ENCODE measurements at regions not wholly inside any gene's neighbourhood (a gene's known extent, or its start where the extent isn't known, plus 50 kb on each side); places are given as distances from the start of the nearest gene placed in this dataset.
"Not testable (repeated sequence)": the region's sequence is repeated elsewhere in the genome, so short reads cannot be mapped to it uniquely, and the experiment has no call there.

DNA sequence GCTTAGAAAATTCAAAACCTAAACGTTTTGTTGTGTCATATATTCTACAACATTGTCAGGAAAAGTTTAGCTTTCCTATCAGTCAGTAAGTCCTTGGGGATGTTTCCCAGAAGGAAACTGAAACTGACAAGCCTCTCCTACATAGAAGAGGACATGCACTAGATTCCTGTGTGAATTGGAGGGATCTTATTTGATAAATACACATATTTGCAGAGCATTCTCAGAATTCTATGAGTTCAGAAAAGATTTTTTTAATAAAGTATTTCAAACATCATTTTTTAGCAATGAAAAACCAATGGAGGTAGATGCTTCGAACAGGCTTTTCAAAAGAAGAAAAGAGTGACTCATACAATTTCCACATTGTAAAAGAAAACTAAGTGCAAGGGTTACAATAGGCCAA lies 1706.7 kb downstream of the SUCLG1 start:
- no peak overlapping the region for H3K4me3 ChIP-seq (ENCODE audit: control insufficient read depth, low read depth, low read length)
- TF ChIP-seq, protein P1, sequence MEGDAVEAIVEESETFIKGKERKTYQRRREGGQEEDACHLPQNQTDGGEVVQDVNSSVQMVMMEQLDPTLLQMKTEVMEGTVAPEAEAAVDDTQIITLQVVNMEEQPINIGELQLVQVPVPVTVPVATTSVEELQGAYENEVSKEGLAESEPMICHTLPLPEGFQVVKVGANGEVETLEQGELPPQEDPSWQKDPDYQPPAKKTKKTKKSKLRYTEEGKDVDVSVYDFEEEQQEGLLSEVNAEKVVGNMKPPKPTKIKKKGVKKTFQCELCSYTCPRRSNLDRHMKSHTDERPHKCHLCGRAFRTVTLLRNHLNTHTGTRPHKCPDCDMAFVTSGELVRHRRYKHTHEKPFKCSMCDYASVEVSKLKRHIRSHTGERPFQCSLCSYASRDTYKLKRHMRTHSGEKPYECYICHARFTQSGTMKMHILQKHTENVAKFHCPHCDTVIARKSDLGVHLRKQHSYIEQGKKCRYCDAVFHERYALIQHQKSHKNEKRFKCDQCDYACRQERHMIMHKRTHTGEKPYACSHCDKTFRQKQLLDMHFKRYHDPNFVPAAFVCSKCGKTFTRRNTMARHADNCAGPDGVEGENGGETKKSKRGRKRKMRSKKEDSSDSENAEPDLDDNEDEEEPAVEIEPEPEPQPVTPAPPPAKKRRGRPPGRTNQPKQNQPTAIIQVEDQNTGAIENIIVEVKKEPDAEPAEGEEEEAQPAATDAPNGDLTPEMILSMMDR (IDR thresholded peaks at IDR 0.05; ENCODE audit: control insufficient read depth, insufficient read depth, low read depth, low read length, missing control alignments) = no peak
- no peak for DNase-seq (ENCODE audit: low read depth)

DNA sequence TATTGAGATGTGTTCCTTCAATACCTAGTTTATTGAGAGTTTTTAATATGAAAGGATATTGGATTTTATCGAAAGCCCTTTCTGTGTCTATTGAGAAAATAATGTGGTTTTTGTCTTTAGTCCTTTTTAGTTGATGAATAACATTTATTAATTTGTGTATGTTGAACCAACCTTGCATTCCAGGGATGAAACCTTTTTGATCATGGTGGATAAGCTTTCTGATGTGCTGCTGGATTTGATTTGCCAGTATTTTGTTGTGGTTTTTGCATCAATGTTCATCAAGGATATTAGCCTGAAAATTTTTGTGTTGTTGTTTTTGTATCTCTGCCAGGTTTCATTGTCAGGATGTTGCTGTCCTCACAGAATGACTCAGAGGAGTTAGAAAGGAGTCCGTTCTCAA lies 1710.4 kb downstream of the SUCLG1 start:
- DNase-seq (ENCODE audit: low read depth) = no peak
- no peak overlapping the region for H3K4me3 ChIP-seq (ENCODE audit: control insufficient read depth, low read depth, low read length)
- TF ChIP-seq, protein P1 (IDR thresholded peaks at IDR 0.05; ENCODE audit: control insufficient read depth, insufficient read depth, low read depth, low read length, missing control alignments) = no peak

DNA sequence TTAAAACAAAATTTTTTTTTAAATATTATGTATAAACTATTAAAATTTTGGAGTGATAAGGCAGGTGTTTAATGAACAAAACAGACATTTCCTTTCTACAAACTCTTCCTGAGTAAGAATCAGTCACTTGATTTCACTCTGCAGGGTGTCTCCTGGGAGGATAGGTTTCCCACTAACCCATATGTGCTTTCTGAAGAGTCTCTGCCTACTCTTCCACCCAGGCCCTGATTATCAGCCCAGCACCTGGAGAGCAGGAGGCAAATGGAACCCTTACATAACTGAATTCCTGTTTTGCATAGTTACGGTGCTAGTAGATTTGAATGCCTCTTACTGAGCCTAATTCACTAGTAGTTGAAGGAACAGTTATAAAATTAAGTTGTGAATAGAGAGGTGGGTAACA lies 1718.6 kb downstream of the SUCLG1 start:
- TF ChIP-seq, protein P1 (IDR thresholded peaks at IDR 0.05; ENCODE audit: control insufficient read depth, insufficient read depth, low read depth, low read length, missing control alignments) = no peak
- H3K4me3 ChIP-seq (ENCODE audit: control insufficient read depth, low read depth, low read length) = no peak overlapping the region
- DNase-seq (ENCODE audit: low read depth) = no peak

DNA sequence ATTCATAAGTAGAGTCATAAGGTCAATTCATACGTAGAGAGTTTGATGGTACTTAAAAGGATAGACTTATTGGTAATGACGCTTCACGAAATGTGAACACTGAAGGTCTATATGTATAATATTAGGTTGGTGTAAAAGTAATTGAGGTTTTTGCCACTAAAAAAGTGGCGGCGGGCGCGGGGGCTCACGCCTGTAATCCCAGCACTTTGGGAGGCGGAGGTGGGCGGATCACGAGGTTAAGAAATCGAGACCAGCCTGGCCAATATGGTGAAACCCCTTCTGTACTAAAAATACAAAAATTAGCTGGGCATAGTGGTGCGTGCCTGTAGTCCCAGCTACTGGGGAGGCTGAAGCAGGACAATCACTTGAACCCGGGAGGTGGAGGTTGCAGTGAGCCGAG lies 1721.1 kb downstream of the SUCLG1 start:
- not testable (repeated sequence) for DNase-seq (ENCODE audit: low read depth); H3K4me3 ChIP-seq (ENCODE audit: control insufficient read depth, low read depth, low read length)

DNA sequence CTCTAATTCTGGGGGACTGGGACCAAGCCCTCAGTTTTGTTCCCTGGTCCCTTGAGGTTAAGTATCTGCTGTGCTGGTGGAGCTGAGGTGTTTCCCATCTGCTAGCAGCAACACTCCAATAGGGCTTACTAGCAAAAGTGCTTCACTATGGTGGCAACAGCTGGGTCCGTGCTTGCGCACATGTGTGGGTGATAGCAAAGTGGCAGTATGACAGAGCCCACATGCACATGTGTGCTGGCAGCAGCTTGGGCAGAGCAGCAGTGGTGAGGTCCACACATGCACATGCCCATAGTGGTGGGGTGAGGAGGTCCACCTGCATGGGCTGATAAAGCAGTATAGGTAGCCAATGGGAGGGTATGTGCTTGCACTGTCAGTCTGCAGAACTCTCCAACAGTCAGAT lies 1723.7 kb downstream of the SUCLG1 start:
- DNase-seq (ENCODE audit: low read depth) = no peak
- TF ChIP-seq, protein P1 (IDR thresholded peaks at IDR 0.05; ENCODE audit: control insufficient read depth, insufficient read depth, low read depth, low read length, missing control alignments) = no peak
- no peak overlapping the region for H3K4me3 ChIP-seq (ENCODE audit: control insufficient read depth, low read depth, low read length)

DNA sequence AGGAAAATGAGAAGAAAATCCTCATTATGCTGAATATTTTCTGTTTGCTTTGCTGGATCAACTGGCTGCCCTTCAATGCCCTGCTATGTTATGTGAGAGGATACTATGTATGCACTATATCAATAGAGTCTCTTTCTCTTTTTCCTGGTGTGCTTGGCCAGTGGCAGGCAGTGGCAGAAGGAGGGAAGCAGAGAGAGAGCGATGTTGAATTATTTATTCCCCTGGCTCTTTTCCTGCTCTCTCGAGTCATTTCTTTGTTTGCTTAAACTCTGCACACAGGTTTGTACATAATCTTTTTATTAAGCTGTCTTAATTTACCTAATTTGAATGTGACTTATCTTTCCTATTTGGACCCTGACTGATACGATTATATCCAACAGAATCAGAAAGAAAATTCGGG lies 1727.3 kb downstream of the SUCLG1 start:
- H3K4me3 ChIP-seq (ENCODE audit: control insufficient read depth, low read depth, low read length) = no peak overlapping the region
- DNase-seq (ENCODE audit: low read depth) = no peak
- TF ChIP-seq, protein P1 (IDR thresholded peaks at IDR 0.05; ENCODE audit: control insufficient read depth, insufficient read depth, low read depth, low read length, missing control alignments) = no peak

DNA sequence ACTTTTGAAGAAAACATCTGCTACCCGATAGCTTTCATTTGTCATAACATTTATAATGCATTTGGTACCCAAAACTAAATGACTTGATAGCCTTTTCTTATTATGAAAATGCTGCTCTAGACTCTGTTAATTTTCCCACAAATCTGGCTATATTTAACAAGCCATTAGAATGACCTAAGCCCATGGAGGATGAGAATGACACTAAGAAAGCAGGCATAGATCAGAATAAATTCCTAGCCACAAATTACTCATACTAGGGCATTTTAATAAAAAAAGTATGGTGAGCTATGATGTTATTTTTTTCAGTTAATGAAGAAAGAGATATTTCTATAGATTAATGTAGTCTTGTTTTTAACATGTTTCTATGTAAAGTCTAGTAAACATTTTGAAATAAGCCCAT lies 1728.3 kb downstream of the SUCLG1 start:
- H3K4me3 ChIP-seq (ENCODE audit: control insufficient read depth, low read depth, low read length) = no peak overlapping the region
- no peak for DNase-seq (ENCODE audit: low read depth)
- TF ChIP-seq, protein P1 (IDR thresholded peaks at IDR 0.05; ENCODE audit: control insufficient read depth, insufficient read depth, low read depth, low read length, missing control alignments) = no peak
